Colonic mucosa (tissue), 4 donors: ENCODE measurements at regions not wholly inside any gene's neighbourhood (a gene's known extent, or its start where the extent isn't known, plus 50 kb on each side); places are given as distances from the start of the nearest gene placed in this dataset.
"Not testable (repeated sequence)": the region's sequence is repeated elsewhere in the genome, so short reads cannot be mapped to it uniquely, and the experiment has no call there.

Experiments used
- DNase-seq: peaks from one replicate; pipeline ENCODE4 v3.0.0-alpha.2; 2020
- H3K27ac ChIP-seq: fragments of 200-600 bp; one replicate; pipeline ENCODE4 v1.8.0; 2021
- H3K27me3 ChIP-seq: fragments of 200-600 bp; one replicate; pipeline ENCODE4 v1.8.0; 2021
- H3K36me3 ChIP-seq: fragments of 200-600 bp; one replicate; pipeline ENCODE4 v1.8.0; 2021
- H3K4me1 ChIP-seq: fragments of 200-600 bp; one replicate; pipeline ENCODE4 v1.8.0; 2021; ENCODE audit warnings: mild to moderate bottlenecking
- H3K4me3 ChIP-seq: fragments of 200-600 bp; one replicate; pipeline ENCODE4 v1.8.0; 2021
- H3K9ac ChIP-seq, 2 donors: one replicate each; pipeline ENCODE4 v1.7.0; 2013; ENCODE audit warnings: control low read depth in 2 of 2, low read depth in 2 of 2, low read length in 2 of 2
- H3K9me3 ChIP-seq: fragments of 200-600 bp; one replicate; pipeline ENCODE4 v1.8.0; 2021
- CTCF ChIP-seq: fragments of 200-600 bp; IDR thresholded peaks from one replicate; pipeline ENCODE4 v1.8.0; 2022; ENCODE audit warnings: antibody characterized with exemption, mild to moderate bottlenecking
- intact Hi-C: fragments of 100-400 bp; cut with DNase I; formaldehyde crosslinking; loops from one replicate; pipeline ENCODE4 v1.14.1; 2022
- donor health status: healthy.
- donor health status: DM: no; HTN: no; CAD: no.
- donor health status: DM: no; HTN: no; CAD: no.

DNA sequence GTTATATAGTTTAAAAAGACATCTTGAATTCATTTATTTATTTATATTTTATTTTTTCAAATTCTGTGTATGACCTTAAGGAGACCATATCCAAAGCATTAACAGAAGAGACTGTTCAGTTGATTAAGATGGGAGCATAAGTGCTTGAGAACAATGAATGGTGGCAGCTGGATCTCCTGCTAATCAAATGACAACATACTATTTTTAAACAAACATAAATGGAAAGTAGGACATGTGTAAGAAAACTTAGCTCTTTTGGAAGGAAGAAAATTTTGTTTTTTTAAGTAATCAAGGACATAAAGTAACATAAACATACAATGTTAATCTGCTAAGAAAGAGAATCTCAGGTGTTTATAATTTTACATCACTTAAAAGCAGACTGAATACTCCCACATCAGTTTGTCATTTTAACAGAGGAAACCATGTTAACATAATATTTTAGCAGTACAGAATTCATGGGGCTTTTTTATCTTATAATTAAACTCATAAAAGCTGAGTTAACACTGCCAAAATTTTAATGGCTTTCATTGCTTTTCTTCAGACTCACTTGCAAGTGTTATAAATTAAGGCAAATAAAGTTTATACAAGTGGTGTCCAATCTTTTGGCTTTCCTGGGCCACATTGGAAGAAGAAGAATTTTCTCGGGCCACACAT is 95.1 kb downstream of the MAD2L1 start:
- no peak for DNase-seq
- Histone ChIP-seq H3K4me1 (no peaks in the 10 kb centered on the region), H3K9ac (no peak overlapping the region), H3K27me3 (no peaks in the 10 kb centered on the region), H3K27ac (no peak overlapping the region), H3K36me3 (no peaks in the 10 kb centered on the region), H3K9me3 (no peaks in the 10 kb centered on the region), H3K4me3 (no peak overlapping the region)
- TF ChIP-seq CTCF = no peak
- intact Hi-C loops = no loop called here

DNA sequence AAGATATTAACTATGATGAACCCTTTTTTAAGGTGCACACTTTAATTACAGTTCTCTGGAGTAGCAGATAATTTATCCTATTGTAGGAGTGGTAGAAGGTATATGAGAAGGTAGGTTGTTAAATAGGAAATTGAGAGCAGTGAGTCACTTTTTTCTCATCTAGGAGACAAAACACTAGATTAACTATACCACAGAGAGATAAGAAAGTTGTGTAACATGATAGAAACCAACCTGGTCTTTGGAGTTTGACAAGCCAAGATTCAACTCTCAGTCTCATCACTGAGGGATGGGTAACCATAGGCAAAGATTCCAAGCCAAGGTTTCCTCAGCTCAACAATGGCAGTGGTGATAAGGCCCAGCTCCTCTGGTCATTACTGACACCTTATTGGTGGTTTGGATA is 104.0 kb downstream of the MAD2L1 start:
- DNase-seq = no peak
- Histone ChIP-seq H3K4me3 (no peak overlapping the region), H3K4me1 (no peaks in the 10 kb centered on the region), H3K9me3 (no peaks in the 10 kb centered on the region), H3K27me3 (no peaks in the 10 kb centered on the region), H3K9ac (no peak overlapping the region), H3K36me3 (no peaks in the 10 kb centered on the region), H3K27ac (no peak overlapping the region)
- TF ChIP-seq CTCF = no peak
- intact Hi-C loops = no loop called here

GRCh38 chr4:119958983-119959382 is 107.7 kb downstream of the MAD2L1 start:
- Histone ChIP-seq H3K9me3 (no peaks in the 10 kb centered on the region), H3K27me3 (no peaks in the 10 kb centered on the region), H3K4me1 (no peaks in the 10 kb centered on the region), H3K4me3 (no peak overlapping the region), H3K27ac (no peak overlapping the region), H3K36me3 (no peaks in the 10 kb centered on the region), H3K9ac (no peak overlapping the region)
- intact Hi-C loops = no loop called here
- DNase-seq = no peak
- TF ChIP-seq CTCF = no peak

DNA sequence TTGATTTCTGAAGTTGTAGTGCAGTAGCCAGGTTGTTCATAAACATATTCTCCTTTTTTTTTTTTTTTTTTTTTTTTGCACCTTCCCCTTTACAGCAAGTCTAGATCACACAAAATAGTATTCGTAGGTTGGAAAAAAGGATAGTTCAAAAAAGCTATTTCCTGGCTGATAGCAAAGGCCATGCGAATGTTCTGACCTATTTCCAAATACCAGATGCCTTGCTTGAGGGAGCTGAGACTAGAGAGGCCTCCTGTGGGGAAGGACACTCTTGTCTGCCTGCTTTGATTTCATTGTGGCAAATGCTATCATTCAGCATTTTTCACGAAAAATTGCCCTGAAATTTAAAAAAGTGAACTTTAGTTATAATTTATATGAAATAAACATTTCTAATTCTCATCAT is 111.4 kb downstream of the MAD2L1 start:
- no peaks in the 10 kb centered on the region for H3K4me1 ChIP-seq
- no peak overlapping the region for H3K27ac ChIP-seq
- H3K9ac ChIP-seq = no peak overlapping the region
- no peaks in the 10 kb centered on the region for H3K27me3 ChIP-seq
- intact Hi-C loops = no loop called here
- no peak overlapping the region for H3K4me3 ChIP-seq
- no peaks in the 10 kb centered on the region for H3K9me3 ChIP-seq
- no peak for DNase-seq
- no peaks in the 10 kb centered on the region for H3K36me3 ChIP-seq
- no peak for TF ChIP-seq CTCF

- H3K27ac ChIP-seq, DNase-seq, H3K4me1 ChIP-seq, H3K27me3 ChIP-seq, H3K9me3 ChIP-seq, H3K36me3 ChIP-seq, H3K4me3 ChIP-seq, intact Hi-C loops, H3K9ac ChIP-seq: not testable (repeated sequence)
These were observed 112.2 kb downstream of the MAD2L1 start for GRCh38 chr4:119954487-119954886.

DNA sequence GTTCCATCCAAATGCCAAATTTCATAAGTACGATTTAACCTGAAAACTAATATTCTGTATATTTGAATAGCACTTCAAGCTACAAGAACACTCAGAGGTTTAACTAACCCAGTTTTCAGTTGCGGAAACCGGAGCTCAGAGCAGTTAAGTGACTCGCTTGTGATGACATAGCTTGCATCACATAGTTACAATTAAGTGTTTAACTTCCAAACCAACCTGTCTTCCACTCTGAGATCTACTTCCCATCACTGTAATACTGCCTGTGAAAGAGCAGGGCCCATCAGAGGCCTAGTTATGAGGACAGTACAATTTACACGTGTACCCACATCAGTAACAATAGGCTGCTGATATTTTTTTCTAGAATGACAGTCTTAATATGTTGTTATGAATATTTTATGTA is 120.3 kb downstream of the MAD2L1 start:
- Histone ChIP-seq H3K9me3 (no peaks in the 10 kb centered on the region), H3K36me3 (no peaks in the 10 kb centered on the region), H3K4me3 (no peak overlapping the region), H3K27ac (no peak overlapping the region), H3K27me3 (no peaks in the 10 kb centered on the region), H3K9ac (no peak overlapping the region), H3K4me1 (no peaks in the 10 kb centered on the region)
- no peak for DNase-seq
- intact Hi-C loops = no loop called here
- no peak for TF ChIP-seq CTCF
